ENCODE measurements at regions not wholly inside any gene's neighbourhood (a gene's known extent, or its start where the extent isn't known, plus 50 kb on each side); places are given as distances from the start of the nearest gene placed in this dataset.
"Not testable (repeated sequence)": the region's sequence is repeated elsewhere in the genome, so short reads cannot be mapped to it uniquely, and the experiment has no call there.

- peaks cover 6% of the 10 kb centered on the region for H3K4me1 Mint-ChIP-seq (ENCODE audit: unreplicated experiment)
- DNase-seq (ENCODE audit: extremely low spot score, unreplicated experiment), result no peak
- peaks cover 2% of the 10 kb centered on the region for H3K9me3 Mint-ChIP-seq (ENCODE audit: unreplicated experiment)
- H3K27me3 Mint-ChIP-seq (ENCODE audit: unreplicated experiment), result no peaks in the 10 kb centered on the region
- no peaks in the 10 kb centered on the region for H3K36me3 Mint-ChIP-seq (ENCODE audit: unreplicated experiment)
- no peak overlapping the region for H3K4me3 Mint-ChIP-seq (ENCODE audit: unreplicated experiment)
- no peak overlapping the region for H3K27ac Mint-ChIP-seq (ENCODE audit: unreplicated experiment)
- TF ChIP-seq CTCF (IDR thresholded peaks at IDR 0.05), result no peak
Observed at GRCh38 chr13:66087269-66087710, 1142.8 kb downstream of the PCDH9 start.

- no peaks in the 10 kb centered on the region for H3K36me3 Mint-ChIP-seq (ENCODE audit: unreplicated experiment)
- no peak overlapping the region for H3K4me3 Mint-ChIP-seq (ENCODE audit: unreplicated experiment)
- H3K4me1 Mint-ChIP-seq (ENCODE audit: unreplicated experiment), result no peaks in the 10 kb centered on the region
- H3K9me3 Mint-ChIP-seq (ENCODE audit: unreplicated experiment), result peaks cover 7% of the 10 kb centered on the region
- no peak for DNase-seq (ENCODE audit: extremely low spot score, unreplicated experiment)
- no peak for TF ChIP-seq CTCF (IDR thresholded peaks at IDR 0.05)
- H3K27ac Mint-ChIP-seq (ENCODE audit: unreplicated experiment), result no peak overlapping the region
- no peaks in the 10 kb centered on the region for H3K27me3 Mint-ChIP-seq (ENCODE audit: unreplicated experiment)
Observed at GRCh38 chr13:66077132-66077689, 1152.9 kb downstream of the PCDH9 start.

GRCh38 chr13:66076417-66076816 is 1153.7 kb downstream of the PCDH9 start:
- no peaks in the 10 kb centered on the region for H3K36me3 Mint-ChIP-seq (ENCODE audit: unreplicated experiment)
- H3K4me1 Mint-ChIP-seq (ENCODE audit: unreplicated experiment), result no peaks in the 10 kb centered on the region
- no peak for DNase-seq (ENCODE audit: extremely low spot score, unreplicated experiment)
- H3K9me3 Mint-ChIP-seq (ENCODE audit: unreplicated experiment), result peaks cover 7% of the 10 kb centered on the region
- TF ChIP-seq CTCF (IDR thresholded peaks at IDR 0.05), result no peak
- H3K27me3 Mint-ChIP-seq (ENCODE audit: unreplicated experiment), result no peaks in the 10 kb centered on the region
- no peak overlapping the region for H3K27ac Mint-ChIP-seq (ENCODE audit: unreplicated experiment)
- H3K4me3 Mint-ChIP-seq (ENCODE audit: unreplicated experiment), result no peak overlapping the region

GRCh38 chr13:66074018-66074615 is 1156.0 kb downstream of the PCDH9 start:
- TF ChIP-seq CTCF (IDR thresholded peaks at IDR 0.05), result no peak

GRCh38 chr13:66072097-66072496 is 1158.0 kb downstream of the PCDH9 start:
- H3K27me3 Mint-ChIP-seq (ENCODE audit: unreplicated experiment); H3K4me1 Mint-ChIP-seq (ENCODE audit: unreplicated experiment); H3K36me3 Mint-ChIP-seq (ENCODE audit: unreplicated experiment); DNase-seq (ENCODE audit: extremely low spot score, unreplicated experiment); H3K9me3 Mint-ChIP-seq (ENCODE audit: unreplicated experiment); H3K4me3 Mint-ChIP-seq (ENCODE audit: unreplicated experiment); H3K27ac Mint-ChIP-seq (ENCODE audit: unreplicated experiment): not testable (repeated sequence)

More at GRCh38 chr13:66074018-66074615, 1156.0 kb downstream of the PCDH9 start:
- DNase-seq (ENCODE audit: extremely low spot score, unreplicated experiment), result no peak
- no peaks in the 10 kb centered on the region for H3K9me3 Mint-ChIP-seq (ENCODE audit: unreplicated experiment)
- H3K36me3 Mint-ChIP-seq (ENCODE audit: unreplicated experiment), result no peaks in the 10 kb centered on the region
- no peaks in the 10 kb centered on the region for H3K4me1 Mint-ChIP-seq (ENCODE audit: unreplicated experiment)
- H3K27me3 Mint-ChIP-seq (ENCODE audit: unreplicated experiment), result no peaks in the 10 kb centered on the region
- no peak overlapping the region for H3K4me3 Mint-ChIP-seq (ENCODE audit: unreplicated experiment)
- H3K27ac Mint-ChIP-seq (ENCODE audit: unreplicated experiment), result no peak overlapping the region
